Ramos (cell line): ENCODE measurements at regions not wholly inside any gene's neighbourhood (a gene's known extent, or its start where the extent isn't known, plus 50 kb on each side); places are given as distances from the start of the nearest gene placed in this dataset.

Experiments
- in situ Hi-C: fragments of 300-500 bp; cut with MboI; formaldehyde crosslinking; loops from one replicate; pipeline ENCODE4 v1.14.3; 2022; ENCODE audit warnings: low sequenced_read_pairs; ENCODE audit not compliant: unreplicated experiment

DNA sequence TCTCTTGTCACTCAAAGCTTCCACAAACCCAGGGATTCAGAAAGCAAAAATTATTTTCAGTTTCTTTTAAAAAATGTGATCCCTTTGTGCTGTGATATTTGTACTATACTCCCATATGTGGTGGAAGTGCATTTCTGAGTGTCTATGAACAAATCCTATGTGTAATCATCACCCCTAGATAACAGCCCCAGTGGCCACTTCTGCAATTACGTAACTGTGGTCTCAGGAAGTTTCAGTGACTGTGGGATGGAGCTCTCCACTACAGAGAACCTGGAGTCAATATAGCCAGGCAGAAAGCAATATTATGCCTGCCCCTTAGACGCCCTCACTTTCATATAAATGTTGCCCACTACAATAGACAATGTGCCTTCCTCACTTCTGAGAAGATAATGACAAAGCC is 1101.7 kb upstream of the GHITM start:
- in situ Hi-C loops: no loop called here

GRCh38 chr10:83038631-83039030 is 1100.7 kb upstream of the GHITM start:
- in situ Hi-C loops: no loop called here

GRCh38 chr10:83045731-83046130 is 1093.6 kb upstream of the GHITM start:
- in situ Hi-C loops: no loop called here

GRCh38 chr10:83050815-83051214 is 1088.5 kb upstream of the GHITM start:
- in situ Hi-C loops: no loop called here

DNA sequence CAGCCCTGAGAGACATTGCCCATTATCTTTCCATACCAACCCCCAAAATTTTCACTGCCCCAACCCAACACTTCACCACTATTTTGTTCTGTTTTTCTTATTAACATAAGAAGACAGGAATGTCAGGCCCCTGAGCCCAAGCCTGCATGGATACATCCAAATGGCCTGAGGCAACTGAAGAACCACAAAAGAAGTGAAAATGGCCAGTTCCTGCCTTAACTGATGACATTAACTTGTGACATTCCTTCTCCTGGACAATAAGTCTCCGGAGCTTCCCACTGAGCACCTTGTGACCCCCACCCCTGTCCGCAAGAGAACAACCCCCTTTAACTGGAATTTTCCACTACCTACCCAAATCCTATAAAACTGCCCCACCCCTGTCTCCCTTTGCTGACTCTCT is 1076.4 kb upstream of the GHITM start:
- in situ Hi-C loops: no loop called here

- in situ Hi-C loops: no loop called here
These were observed 1065.8 kb upstream of the GHITM start for GRCh38 chr10:83073472-83073871.

DNA sequence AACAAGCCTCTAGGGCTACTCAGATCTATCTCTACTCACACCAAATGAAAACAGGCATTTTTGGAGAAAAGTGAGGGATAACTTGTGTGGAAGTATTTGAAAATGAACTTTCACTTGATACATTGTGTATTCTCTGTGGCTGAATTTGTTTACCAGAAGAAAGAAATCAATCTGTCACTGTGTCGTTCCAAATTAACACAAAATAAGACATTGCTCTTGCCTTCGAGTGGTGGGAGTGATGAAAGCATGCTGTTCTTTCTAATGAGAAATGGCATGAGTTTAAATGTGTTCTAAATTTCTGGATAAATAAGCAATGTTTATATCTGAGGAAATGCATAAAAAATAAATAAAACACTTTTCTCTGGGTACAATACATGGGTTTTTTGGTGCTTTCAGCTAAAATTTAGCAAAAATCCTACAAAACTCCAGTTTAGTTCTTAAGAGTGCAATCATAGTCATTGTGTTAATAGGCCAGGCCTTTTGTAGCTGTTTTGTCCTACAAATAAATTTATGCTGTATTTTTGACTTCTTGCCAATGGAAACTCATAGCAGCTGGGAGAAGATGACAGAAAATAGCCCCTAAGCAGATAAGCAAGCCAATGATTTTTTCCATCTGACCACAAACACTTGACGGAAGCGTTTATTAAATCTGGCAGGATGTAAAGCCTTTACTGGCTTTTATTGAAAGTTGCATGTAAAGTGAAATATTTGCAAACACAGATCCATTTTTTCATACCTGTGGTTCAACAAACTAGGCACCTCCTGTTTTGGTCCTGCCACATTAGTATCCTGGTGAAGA is 1064.1 kb upstream of the GHITM start:
- in situ Hi-C loops: no loop called here

DNA sequence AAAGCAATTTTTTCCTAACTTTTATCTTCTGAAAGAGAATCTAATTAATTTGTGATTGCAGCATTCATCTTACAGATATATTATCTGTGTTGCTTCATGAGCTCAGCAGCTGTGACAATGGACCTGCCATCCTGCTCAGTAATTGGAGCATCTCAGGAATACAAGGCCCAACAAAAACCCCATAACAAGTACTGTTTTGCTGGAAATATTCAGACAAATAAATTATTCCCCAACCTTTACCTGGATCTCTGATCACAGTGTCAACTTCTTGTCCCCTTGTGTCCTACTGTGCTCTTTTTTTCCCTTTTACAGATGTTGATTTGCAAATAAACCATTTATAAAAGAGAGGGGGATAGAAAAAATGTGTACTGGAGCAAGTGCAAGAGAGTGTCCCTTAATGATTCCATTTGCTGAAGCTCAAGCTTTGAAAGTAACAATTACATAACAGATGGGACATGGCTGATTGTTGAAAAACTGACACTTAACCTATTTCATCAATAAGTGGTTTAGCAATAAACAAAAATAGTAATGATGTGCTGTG is 1063.4 kb upstream of the GHITM start:
- in situ Hi-C loops: no loop called here

- in situ Hi-C loops: no loop called here
These were observed 1062.9 kb upstream of the GHITM start for GRCh38 chr10:83076443-83076842.

GRCh38 chr10:83078160-83078559 is 1061.1 kb upstream of the GHITM start:
- in situ Hi-C loops: no loop called here

DNA sequence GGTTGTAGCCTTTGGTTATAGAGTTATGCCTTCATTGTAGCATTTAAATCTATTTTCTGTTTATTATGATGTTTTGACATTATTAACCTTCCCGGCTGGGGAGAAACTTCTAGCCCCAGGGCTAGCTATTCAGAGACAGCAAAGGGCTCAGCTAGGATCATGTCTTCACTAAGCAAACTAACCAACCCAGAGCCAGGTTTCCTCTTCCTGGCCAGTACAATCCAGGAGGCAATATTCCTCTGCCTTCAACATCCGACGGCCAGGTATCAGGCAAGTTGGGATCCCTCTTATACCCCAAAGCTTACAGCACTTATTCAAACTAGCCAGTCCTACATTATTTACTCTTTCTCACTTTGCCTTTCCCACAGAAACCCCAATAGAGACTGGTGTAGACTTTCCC is 1060.7 kb upstream of the GHITM start:
- in situ Hi-C loops: no loop called here

DNA sequence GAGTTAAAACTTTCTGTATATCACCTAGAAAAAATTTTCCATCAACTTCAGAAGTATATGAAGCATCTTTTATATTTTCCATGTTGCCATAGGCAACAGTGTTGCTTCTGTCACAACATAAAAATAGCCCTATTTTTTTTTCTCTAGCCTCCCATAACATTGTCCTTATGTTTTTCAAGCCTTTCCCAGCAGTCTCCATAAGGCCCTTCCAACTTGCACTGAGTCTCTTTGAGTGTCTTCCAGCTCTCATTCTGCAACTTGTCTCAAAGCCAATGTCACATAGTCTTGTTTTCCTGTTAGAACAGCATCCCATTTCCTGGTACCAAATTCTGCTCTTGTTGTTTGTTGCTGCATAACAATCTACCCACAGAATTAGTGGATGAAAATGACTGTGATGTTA is 1055.5 kb upstream of the GHITM start:
- in situ Hi-C loops: no loop called here

DNA sequence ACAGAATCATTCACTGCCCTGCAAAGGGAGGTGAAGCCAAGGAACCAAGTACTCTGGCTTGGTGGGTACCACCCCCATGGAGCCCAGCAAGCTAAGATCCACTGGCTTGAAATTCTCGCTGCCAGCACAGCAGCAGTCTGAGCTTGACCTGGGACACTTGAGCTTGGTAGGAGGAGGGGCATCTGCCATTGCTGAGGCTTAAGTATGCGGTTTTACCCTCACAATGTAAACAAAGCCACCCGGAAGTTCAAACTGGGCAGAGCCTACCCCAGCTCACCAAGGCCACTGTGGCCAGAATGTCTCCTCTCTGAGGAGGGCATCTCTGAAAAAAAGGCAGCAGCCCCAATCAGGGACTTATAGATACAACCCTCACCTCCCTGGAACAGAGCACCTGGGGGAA is 1050.0 kb upstream of the GHITM start:
- in situ Hi-C loops: no loop called here

- in situ Hi-C loops: no loop called here
These were observed 1034.7 kb upstream of the GHITM start for GRCh38 chr10:83104616-83105015.

- in situ Hi-C loops: no loop called here
These were observed 1030.6 kb upstream of the GHITM start for GRCh38 chr10:83108565-83109333.

- in situ Hi-C loops: no loop called here
These were observed 1020.0 kb upstream of the GHITM start for GRCh38 chr10:83119346-83119745.

DNA sequence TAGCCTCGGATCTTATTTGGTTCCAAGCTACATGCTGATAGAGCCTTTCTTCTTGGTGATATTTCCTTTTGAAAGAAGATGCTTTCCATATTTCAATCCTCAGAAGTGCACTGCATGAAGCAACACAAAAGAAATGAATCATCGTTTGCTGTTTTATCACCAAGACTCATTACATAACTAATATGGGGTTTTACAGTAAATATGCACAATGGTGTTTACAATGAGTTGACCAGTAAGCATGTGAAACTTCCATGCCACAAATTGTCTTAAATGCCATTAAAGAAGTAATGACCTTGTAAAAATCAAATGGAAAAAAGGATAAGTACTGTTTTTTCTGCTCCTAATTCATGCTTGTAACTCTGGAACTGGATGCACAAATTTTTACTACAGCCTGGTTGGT is 1017.0 kb upstream of the GHITM start:
- in situ Hi-C loops: no loop called here

DNA sequence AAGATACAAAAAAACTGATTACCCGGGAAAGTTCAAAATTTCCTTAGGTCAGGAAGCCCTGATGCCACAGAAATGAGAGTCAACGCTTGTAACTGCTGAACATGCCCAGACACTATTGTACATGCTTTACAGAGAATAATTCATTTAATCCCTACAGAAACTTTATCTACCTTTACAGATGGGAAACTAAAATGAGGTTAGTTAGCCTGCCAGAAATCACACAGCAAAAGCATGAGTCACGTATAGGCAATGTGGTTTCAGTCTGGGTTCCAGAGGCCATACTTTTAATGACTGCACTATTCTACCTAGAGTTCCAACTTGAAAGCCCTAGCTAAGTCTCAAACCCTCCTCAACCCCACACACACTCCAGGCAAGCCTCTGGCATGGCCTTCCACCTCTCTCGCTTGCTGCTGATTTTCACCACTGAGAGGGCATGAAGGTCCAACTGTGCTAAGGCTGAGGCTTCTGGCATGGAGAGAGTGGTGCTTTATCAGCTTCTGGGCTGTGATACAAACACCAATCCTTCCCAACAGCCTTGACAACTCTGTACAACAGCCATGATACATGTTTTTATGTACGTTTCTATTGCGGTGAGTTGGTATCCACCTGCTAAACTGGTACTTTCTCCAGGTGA is 1011.2 kb upstream of the GHITM start:
- in situ Hi-C loops: no loop called here

DNA sequence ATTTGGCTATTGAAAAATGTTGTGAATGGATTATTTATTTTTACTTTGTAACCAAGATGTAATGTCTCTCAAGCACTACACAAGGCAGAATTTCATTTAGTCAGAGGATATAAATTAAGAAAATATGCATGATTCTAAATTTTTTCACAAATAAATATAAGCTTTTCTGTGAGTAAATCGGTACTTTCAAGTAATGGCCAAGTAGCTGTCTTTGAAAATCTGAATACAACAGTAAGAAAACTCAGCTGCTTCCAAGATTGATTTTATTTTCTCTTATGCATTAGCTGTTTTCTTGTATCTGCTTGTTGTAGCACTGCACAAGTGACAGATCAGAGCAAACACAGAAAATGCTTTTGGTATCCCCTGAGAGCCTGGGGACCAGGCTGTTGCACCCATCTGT is 998.5 kb upstream of the GHITM start:
- in situ Hi-C loops: no loop called here

DNA sequence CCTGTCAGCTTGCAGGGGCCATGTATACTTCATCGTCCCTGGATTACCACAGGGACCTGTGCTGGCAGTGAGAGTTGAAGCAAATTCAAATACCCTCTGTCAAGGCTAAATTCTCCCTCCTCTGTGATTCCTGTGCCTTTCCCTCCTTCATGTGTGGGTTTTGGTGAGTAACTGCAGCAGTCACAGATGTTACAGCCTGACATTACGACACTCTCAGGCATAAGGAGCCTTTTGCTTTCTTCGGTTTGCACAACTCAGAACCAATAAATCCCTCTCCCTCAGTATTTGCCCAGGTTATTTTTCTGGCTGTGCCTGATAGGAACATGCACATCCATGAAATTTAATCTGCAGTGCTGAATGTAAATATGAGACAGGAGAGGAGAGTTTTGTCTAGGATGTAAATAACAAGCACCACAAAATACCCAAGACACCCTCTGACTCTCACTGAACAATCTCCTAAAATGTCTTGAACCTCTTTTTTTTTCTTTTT is 997.2 kb upstream of the GHITM start:
- in situ Hi-C loops: no loop called here

DNA sequence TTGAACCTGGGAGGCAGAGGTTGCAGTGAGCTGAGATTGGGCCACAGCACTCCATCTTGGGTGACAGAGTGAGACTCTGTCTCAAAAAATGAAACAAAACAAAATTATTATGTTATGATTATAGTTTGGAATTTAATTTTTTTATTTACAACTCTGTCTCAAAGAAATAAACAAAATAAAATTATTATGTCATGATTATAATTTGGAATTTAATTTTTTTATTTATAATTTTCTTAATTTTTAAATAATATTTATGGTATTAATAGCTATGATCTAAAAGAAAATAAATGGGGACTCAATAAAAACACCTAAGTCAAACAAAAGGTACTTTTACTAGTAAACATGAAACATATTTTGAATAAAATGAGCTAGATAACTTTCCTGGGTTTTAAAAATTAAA is 994.8 kb upstream of the GHITM start:
- in situ Hi-C loops: no loop called here
